ENCODE measurements at regions not wholly inside any gene's neighbourhood (a gene's known extent, or its start where the extent isn't known, plus 50 kb on each side); places are given as distances from the start of the nearest gene placed in this dataset.

DNA sequence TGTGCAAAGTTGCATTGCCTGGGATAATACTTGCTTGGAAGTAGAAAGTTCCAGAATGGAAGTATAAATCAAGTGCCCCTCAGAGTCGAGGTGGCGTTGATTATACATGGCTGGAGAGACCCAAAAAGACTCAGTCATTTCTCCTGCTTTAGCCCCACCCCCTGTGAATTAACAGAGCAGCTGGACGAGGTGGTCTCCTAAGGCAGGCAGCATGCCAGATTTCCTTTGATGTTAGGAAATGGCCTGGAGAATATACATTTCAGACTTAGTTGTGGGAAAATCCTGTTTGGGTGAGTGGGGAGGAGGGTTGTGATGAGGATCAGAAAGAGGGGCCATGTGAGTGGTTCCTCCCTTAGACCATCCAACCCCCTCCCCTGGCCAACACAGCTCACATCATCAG is 406.1 kb upstream of the TMPO start:
- H3K4me1 ChIP-seq (ENCODE audit: control insufficient read depth, insufficient read depth, low read length), result no peaks in the 10 kb centered on the region
- WGBS (ENCODE audit: insufficient coverage, insufficient replicate concordance, low lambda C conversion rate, missing lambda C conversion rate), result 2% methylated on average over 3 of the region's 3 CpGs
- intact Hi-C loops (cut with micrococcal nuclease; ENCODE audit: unreplicated experiment) (no loop called here), in situ Hi-C loops (cut with MboI) (no loop called here)
- CTCF ChIA-PET, result no interaction called here
- TF ChIP-seq BHLHE40 (IDR thresholded peaks at IDR 0.05; ENCODE audit: borderline replicate concordance in 1 of 2, low read depth in 2 of 2, low read length in 1 of 2), result no peak
- no peak for TF ChIP-seq MXI1 (IDR thresholded peaks at IDR 0.05; ENCODE audit: low read depth, low read length)
- BruUV-seq (replicated peaks), result no TSS peak
- H2AFZ ChIP-seq (ENCODE audit: control insufficient read depth, low read depth, low read length), result no peak overlapping the region
- H3K27ac ChIP-seq (ENCODE audit: control insufficient read depth, insufficient read depth), result no peak overlapping the region
- POLR2A ChIA-PET, result no interaction called here
- no peak for ATAC-seq
- no peaks in the 10 kb centered on the region for H3K27me3 ChIP-seq (replicated peaks in 1 of 2; ENCODE audit: control insufficient read depth in 2 of 2, insufficient read depth in 2 of 2, low read length in 1 of 2)
- SMC1A ChIA-PET (ENCODE audit: uncharacterized antibody, unreplicated experiment), result no interaction called here
- H3K36me3 ChIP-seq (ENCODE audit: control insufficient read depth in 2 of 2, insufficient read depth in 2 of 2, low read length in 1 of 2), result no peaks in the 10 kb centered on the region
- no peak overlapping the region for H3K9ac ChIP-seq (ENCODE audit: control insufficient read depth, insufficient read depth, low read length)
- no peaks in the 10 kb centered on the region for H4K20me1 ChIP-seq (ENCODE audit: control insufficient read depth, insufficient read depth)
- no peak for DNase-seq (ENCODE audit: low read depth, low spot score)
- RAD21 ChIA-PET (ENCODE audit: unreplicated experiment), result no interaction called here
- H3K9me3 ChIP-seq (replicated peaks; ENCODE audit: control insufficient read depth, insufficient read depth, low read length), result no peaks in the 10 kb centered on the region
- no peak overlapping the region for H3K4me3 ChIP-seq
- no peak for FAIRE-seq
- H3K79me2 ChIP-seq (ENCODE audit: control insufficient read depth, insufficient read depth, low read length), result no peaks in the 10 kb centered on the region
- H3K4me2 ChIP-seq (ENCODE audit: control insufficient read depth, insufficient read depth), result no peak overlapping the region

DNA sequence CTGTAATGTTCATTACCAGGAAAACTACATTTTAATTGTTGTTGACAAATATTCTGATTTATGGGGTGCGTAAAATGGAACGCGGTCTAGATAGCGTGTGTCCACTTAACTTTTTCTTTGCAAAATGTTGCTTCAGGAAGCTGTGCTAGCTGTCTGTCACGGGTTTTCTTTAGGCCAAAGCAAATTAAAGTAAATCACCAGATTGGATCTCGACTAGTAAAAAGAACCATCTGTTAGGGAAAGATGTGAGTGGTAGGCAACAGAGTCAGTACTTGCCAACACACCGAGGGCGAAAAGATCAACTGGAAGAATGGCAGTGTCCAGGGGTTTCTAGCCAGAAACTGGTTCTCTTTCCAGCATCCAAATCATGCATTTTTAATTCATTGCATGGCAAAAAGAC is 404.9 kb upstream of the TMPO start:
- ATAC-seq, result no peak
- BruUV-seq (replicated peaks), result no TSS peak
- Histone ChIP-seq H3K4me2 (ENCODE audit: control insufficient read depth, insufficient read depth) (no peak overlapping the region), H3K4me3 (no peak overlapping the region), H4K20me1 (ENCODE audit: control insufficient read depth, insufficient read depth) (no peaks in the 10 kb centered on the region), H3K4me1 (ENCODE audit: control insufficient read depth, insufficient read depth, low read length) (no peaks in the 10 kb centered on the region), H3K9me3 (replicated peaks; ENCODE audit: control insufficient read depth, insufficient read depth, low read length) (no peaks in the 10 kb centered on the region), H3K9ac (ENCODE audit: control insufficient read depth, insufficient read depth, low read length) (no peak overlapping the region), H2AFZ (ENCODE audit: control insufficient read depth, low read depth, low read length) (no peak overlapping the region), H3K36me3 (ENCODE audit: control insufficient read depth in 2 of 2, insufficient read depth in 2 of 2, low read length in 1 of 2) (no peaks in the 10 kb centered on the region), H3K79me2 (ENCODE audit: control insufficient read depth, insufficient read depth, low read length) (no peaks in the 10 kb centered on the region), H3K27me3 (replicated peaks in 1 of 2; ENCODE audit: control insufficient read depth in 2 of 2, insufficient read depth in 2 of 2, low read length in 1 of 2) (no peaks in the 10 kb centered on the region), H3K27ac (ENCODE audit: control insufficient read depth, insufficient read depth) (no peak overlapping the region)
- CTCF ChIA-PET, result no interaction called here
- SMC1A ChIA-PET (ENCODE audit: uncharacterized antibody, unreplicated experiment), result no interaction called here
- POLR2A ChIA-PET, result no interaction called here
- no peak for DNase-seq (ENCODE audit: low read depth, low spot score)
- RAD21 ChIA-PET (ENCODE audit: unreplicated experiment), result no interaction called here
- TF ChIP-seq YY1 (IDR thresholded peaks at IDR 0.05; ENCODE audit: low read depth, low read length) (no peak), ZZZ3 (IDR thresholded peaks at IDR 0.05; ENCODE audit: control insufficient read depth, insufficient read length, low read depth) (no peak), TBL1XR1 (IDR thresholded peaks at IDR 0.05; ENCODE audit: low read depth, low read length) (no peak), SMARCA5 (IDR thresholded peaks at IDR 0.05) (no peak)
- TF ChIP-seq, protein P1, sequence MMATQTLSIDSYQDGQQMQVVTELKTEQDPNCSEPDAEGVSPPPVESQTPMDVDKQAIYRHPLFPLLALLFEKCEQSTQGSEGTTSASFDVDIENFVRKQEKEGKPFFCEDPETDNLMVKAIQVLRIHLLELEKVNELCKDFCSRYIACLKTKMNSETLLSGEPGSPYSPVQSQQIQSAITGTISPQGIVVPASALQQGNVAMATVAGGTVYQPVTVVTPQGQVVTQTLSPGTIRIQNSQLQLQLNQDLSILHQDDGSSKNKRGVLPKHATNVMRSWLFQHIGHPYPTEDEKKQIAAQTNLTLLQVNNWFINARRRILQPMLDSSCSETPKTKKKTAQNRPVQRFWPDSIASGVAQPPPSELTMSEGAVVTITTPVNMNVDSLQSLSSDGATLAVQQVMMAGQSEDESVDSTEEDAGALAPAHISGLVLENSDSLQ (IDR thresholded peaks at IDR 0.05), result no peak
- in situ Hi-C loops (cut with MboI), result no loop called here
- WGBS (ENCODE audit: insufficient coverage, insufficient replicate concordance, low lambda C conversion rate, missing lambda C conversion rate), result 63% methylated on average over 8 of the region's 8 CpGs
- intact Hi-C loops (cut with micrococcal nuclease; ENCODE audit: unreplicated experiment), result no loop called here
- no peak for FAIRE-seq
